ENCODE measurements at regions not wholly inside any gene's neighbourhood (a gene's known extent, or its start where the extent isn't known, plus 50 kb on each side); places are given as distances from the start of the nearest gene placed in this dataset.
"Not testable (repeated sequence)": the region's sequence is repeated elsewhere in the genome, so short reads cannot be mapped to it uniquely, and the experiment has no call there.

DNA sequence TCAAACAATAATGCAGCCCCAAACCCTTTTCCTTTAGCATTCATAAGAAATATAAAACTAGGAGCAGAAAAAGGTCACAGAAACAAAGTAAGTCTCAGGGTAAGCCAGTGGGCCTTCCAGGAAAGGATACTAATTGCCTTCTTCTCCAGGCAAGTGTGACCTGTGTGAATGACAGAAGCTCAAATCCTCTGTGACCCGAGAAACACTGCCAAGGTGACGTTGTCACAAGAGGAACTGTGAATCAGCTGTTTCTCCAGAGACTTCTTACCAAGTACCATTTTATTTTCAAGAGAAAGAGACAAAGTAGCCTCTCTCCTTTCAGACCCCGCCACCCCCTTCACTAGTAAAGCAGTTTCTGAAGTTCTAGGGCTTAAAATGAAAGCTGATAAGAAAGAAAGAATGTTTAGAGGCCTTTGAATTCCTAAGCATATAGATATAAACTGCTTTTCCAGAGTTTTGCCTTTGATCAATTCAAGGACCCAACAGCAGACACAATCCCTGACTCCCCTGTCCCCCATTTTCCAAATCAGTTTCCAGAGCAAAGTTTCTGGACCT lies 155.6 kb downstream of the NUF2 start:
- DNase-seq, result no peak

DNA sequence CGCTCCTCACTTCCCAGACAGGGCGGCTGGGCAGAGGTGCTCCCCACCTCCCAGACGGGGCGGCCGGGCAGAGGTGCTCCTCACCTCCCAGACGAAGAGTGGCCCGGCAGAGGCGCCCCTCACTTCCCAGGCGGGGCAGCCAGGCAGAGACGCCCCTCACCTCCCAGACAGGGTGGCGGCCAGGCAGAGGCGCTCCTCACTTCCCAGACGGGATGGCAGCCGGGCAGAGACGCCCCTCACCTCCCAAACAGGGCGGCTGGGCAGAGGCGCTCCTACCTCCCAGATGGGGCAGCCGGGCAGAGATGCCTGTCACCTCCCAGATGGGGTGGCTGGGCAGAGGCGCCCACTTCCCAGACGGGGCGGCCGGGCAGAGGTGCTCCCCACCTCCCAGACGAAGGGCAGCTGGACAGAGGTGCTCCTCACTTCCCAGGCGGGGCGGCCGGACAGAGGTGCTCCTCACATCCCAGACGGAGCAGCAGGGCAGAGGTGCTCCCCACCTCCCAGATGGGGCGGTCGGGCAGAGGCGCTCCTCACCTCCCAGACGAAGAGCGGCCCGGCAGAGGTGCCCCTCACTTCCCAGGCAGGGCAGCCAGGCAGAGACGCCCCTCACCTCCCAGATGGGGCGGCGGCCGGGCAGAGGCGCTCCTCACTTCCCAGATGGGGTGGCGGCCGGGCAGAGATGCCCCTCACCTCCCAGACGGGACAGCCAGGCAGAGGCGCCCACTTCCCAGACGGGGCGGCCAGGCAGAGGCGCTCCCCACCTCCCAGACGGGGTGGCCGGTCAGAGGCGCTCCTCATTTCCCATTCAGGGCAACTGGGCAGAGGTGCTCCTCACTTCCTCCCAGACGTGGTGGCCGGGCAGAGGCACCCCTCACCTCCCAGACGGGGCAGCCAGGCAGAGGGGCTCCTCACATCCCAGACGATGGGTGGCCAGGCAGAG lies 176.9 kb downstream of the NUF2 start:
- DNase-seq, result not testable (repeated sequence)

DNA sequence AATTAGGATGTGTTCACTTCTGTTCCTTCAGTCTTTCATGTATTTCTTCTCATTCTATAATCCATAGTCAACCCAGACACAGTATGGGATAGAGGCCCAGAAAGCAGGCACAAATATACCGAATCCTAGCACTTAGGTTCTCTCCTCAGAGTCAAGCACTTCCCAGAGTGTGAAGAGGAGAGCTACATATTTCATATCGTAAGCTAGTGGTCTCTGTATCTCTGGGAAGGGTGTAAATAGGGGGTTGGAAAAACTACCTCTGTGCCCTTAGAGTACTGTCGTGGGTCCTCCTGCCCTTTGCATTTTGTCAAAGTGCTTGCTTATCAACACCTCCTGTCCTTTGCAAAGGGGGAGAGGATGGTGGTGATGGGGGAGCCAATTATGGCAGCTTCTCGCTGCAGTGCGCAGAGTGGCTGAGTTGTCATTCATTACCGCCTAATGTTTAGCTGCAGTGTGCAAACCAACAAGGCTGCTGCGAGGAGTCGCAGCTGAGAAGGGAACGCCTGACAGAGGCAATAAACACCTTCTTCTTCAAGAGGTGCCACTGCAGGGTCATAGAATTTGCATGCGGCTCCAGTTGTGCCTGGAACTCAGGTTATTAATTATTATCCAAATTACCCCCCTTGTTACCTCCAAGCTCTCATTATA lies 182.7 kb downstream of the NUF2 start:
- no peak for DNase-seq

DNA sequence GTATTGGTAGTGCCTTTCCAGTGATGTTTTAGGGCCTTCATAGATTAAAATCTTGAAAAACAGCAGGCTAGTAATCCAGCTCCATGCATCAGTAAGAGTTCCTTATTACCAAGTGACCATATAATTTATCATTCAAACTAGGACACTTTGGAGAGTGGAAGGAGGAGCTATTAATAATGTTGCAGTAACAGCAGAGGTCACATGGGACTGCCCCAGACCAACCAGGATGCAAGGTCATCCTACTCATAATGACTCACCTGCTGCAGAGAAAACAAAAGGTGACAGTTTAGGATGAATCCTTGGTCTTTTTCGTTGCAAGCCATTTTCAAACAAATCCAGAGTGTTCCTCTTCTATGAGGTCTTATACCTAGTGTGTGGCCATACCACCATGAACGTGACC lies 187.4 kb downstream of the NUF2 start:
- no peak for DNase-seq

DNA sequence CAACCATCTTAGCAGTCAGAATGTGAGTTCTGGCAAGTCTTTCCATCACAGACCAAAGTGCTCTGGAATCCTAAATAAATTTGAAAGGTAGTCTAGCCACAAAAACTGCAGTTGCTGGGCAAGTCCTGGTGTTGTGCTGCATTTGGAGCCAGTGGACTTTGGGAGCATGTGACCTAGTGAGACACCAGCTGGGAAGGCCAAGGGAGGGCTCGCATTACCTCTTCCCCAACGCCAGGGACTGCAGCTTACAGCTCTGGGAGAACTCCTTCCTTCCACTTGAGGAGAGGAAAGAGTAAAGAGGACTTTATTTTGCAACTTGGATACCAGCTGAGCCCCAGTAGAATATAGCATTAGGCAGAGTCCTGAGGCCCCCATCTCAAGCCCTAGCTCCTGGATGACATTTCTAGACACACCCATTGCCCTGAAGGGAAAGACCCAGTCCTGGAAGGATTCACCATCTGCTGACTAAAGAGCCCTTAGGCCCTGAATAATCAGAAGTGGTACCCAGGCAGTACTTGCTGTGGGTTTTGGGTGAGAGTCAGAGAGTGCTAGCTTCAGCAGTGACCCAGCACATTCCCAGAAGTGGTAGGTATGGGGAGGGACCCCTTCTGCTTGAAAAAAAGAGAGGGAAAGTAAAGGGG lies 190.7 kb downstream of the NUF2 start:
- no peak for DNase-seq

DNA sequence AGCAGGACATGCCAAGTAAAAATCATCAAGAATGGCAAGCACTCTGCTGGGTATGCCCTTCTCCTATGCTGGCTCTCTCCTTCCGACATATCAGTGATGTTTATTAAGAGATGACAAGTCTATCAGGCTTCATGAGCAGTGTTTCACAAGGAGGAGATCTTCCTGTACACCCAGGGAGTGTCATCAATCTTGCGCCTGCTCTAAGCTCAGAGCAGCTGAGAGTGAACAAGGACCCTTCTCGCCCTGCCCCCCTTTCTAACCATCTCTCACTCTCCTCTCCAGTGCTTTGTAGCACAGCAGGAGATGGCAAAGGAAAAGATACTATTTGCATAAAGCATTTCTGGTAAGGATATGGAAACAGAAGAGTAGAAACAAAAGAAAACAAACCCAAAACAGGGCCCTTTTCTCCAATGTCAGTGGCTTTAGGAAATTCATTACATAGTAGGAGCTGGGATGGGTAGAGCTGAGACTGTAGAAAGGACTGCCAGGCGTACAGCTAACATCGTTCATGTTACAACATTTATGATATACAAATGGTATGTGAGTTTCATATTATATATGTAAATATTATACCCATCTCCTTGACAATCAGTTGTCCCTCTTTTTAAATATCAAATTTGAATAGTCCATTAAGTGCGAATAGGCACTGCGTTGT lies 201.7 kb downstream of the NUF2 start:
- DNase-seq, result no peak

DNA sequence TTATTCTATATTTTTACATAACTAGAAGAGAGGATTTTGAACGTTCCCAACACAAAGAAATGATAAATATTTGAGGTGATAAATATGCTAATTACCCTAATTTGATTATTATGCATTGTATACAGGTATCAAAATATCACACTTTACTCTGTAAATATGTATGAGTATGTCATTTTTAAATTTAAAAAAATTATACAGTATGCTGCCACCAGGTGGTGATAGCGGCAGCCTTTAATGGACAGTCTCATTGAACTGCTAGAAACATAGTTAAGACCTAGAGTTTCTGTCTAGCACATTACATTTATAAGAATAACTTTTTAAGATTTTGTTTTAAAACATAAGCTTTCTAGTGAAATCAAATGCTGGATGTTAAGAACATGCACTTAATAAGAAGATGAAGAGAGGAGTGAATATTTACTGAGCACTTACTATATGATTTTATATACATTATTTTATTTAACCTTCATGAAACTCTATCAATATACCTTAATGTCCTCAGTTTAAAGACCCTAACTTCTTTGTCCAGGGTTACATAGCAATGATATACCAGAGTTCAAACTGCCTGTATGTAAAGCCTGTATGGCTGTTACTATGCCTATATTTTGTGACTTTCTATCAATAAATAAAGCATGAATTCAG lies 207.1 kb downstream of the NUF2 start:
- DNase-seq, result peak; percentile 49

DNA sequence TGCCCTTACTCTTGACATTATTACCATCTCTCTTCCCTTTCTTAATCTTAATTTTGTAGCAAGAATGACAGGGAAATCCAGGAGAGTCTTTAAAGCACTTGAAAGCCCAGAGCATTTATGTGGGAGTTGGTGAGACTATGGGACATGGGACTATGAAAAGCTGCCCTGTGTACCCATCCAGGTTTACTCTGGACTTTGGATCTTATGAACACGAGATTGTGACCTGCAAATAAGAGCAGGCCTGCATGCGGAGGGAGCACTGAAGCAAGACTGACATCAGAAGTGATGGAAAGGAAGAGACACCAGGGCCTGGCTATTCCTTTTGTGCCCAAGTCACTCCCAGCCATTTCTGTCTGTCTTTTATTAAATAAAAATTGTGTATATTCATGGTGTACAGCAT lies 209.6 kb downstream of the NUF2 start:
- DNase-seq, result no peak

DNA sequence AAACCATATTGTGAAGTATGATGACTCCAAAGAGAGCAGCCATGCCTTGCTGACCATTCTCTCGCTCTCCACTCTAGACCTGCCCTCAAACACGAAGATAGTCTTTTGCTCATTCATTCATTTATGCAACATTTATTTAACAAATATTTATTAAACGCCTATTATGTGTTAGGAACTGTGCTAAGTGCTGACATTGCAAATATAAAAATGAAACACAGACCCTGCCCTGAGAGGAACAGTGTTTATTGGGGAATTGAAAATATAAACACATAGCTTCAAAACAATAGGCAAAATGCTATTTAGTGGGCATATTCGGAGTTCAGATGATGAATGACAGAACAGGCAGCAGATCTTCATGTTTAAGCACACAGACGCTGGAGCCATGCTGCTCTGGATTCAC lies 213.6 kb downstream of the NUF2 start:
- no peak for DNase-seq

DNA sequence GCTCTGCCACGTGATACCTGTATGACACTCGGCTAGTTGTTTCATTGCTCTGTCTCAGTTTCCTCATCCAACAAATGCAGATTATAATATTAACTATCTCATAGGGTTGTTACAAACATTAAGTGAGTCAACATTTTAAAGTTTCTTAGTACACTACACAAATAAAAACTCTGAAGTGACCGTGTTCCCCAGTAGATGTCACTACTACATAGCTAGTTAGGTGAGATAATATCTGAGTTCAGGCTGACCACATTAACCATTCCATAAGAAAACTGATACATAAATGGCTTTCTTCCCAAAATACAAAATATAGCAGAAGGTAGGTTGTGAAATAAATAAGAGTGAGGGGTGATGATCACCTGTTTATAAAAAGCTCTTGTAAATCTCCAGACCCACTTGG lies 214.1 kb downstream of the NUF2 start:
- peak; percentile 9 for DNase-seq

DNA sequence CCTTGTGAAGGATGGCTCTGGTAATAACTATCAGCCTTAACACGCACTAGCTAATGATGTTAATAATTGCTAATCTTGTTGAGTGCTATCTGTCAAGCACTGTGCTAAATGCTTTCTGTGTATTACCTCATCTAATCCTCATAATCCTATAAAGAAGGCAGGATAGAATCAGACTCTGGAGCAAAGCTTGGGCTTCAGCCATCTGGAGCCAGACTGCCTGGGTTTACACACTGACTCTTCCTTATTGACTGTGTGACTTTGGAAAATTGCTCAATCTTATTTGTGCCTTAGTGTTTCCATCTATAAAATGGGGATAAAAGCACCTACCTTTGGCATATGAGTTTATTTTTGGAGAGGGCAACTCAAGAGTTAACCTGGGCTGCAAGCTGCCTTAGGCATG lies 216.1 kb downstream of the NUF2 start:
- no peak for DNase-seq

DNA sequence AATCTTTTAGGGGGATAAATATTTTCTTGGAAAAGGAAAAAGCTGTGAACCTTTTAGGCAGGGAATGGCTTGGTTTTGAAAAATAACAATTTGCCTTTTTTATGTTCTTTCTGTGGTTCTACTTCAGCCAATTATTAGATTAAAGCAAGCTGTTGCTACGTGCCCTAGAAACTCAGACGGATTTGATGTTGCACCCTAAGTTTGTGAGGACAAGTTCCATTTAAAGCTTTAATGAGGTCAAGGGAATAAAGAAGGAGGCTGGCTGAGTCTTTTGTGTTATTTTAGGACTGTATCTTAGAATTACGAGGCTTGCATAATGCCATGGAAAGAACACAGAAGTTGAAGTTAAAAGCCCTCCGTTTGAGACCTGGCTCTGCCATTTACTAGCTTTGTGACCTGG lies 216.9 kb downstream of the NUF2 start:
- DNase-seq, result no peak

DNA sequence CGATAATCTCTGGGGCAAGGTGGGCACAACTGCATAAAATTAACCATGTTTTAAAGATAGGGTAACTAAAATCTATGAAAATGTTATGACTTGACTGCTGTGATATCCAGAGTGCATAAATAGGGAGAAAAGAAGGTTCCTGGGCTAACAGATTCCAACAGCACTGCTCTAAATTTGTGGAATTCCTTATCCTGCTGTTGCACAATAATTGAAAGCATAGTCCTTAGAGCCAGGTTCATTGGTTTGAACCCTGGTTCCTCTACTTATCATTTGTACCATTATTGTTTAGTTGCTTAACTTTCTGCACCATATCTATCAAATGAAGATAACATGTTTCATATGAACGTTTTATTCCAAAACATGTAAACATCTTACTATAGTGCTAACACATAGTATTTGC lies 219.0 kb downstream of the NUF2 start:
- DNase-seq, result no peak

DNA sequence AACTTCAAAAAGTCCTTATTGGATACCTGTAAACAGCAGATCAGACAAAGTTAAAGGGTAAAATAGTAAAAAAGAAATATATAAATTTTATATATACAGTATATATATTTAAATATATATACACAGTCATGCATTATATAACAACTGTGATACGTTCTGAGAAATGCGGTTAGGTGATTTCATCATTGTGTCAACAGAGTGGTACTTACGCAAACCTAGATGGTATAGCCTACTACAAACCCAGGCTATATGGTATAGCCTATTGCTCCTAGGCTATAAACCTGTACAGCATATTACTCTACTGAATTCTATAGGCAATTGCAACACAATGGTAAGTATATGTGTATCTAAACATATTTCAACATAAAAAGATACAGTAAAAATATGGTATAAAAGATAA lies 222.7 kb downstream of the NUF2 start:
- no peak for DNase-seq

DNA sequence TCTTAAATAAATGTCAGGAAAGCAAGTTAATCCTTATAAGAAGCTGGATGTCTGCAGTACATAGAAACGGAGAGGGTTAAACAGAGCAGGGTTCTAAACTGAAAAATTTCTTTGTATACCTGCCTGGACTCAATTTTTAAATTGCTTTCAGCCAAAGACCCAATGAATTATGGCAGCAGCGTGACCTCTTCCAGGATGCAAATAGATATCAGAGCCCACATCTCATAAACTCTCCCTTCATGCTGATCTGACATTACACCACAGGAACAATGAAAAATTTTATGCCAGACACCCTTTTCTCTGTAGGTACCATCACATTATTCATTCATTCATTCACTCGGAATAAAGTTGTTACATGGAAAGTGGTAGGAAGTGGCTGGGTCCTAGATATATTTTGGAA lies 236.4 kb downstream of the NUF2 start:
- DNase-seq, result no peak

DNA sequence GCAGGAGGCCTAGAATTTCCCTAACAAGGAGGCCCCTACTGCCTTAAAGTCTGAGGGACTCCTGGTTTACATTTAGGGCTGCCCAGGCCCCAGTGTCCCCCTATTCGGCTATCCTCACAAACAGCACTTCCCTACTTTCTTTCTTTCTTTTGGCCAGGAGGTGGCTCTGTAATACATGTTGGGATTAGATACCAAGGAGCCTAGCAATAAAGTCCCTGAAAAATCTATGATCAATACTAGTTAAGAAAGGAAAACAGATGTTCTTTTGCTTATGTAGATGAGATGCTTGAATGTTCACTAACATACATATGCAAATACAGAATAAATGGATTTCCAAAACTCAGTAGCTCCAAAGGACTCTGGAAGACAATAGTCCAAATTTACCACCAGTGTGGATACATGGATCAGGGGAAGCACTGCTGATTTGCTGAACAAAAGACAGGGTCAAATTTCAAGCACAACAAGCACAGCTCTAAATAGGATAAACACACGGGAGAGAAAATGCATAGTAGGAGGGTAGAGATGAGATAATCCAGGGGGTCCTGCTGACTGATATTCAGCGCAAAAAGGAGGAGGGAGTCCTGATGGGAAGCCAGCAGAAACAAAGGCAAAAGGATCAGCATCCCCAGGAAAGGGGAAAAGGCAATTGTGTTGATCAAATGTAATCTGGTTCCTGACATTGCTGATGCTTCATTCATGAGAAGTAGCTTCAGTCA lies 240.0 kb downstream of the NUF2 start:
- DNase-seq, result no peak

DNA sequence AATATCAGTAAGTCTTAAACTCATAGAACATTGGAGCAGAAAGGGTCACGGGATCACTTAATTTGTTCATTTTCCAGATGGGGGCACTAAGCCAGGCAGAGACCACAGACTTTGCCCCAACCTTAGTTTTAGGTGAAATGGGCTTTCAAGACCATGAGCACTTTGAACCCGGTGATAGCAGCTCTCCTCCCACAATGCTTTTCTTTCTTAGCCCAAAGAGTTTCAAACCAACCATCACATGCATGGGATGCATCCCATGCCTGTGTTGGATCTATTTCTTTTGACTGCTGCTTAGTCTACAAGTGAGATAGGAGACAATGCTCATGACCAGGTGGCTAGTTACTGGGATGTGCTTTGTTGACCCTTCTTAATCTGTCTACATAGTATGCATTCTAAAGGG lies 240.6 kb downstream of the NUF2 start:
- DNase-seq, result no peak

DNA sequence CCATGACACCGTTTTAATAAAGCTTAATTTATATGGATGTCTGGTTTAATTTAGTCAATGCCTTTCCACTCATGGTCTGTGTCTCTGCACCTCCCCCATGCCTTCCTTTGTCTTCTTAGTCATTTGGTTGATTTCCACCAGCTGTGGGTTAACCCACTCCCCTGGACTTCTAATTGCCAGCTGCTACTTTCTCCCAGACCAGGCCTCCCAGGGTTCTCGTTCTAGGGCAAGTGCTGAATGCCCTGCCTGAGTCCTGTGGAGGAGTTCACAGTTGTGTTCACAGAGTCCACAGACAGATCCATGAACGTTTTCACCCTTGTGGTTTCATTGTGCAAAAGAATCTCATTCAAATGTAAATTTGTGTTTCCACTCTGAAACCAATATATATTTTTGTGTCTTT lies 243.4 kb downstream of the NUF2 start:
- DNase-seq, result no peak

DNA sequence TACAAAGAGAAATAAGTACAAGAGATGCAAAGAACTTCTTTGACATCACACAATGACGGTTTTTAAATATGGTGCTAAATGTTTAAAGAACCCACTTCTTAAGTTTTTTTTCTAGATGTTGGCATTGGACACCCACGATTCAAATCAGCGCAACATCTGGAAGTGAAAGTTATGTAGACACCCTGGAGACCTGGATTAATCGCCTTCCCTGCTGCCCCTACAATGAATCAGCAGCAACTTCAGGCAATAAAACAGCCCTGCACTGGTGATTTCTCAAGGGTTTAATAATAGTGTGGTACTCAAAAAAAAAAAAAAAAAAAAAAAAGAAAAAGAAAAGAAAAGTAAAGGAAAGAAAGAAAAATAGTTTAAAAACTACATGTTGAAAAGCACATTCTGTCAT lies 248.3 kb downstream of the NUF2 start:
- DNase-seq, result no peak

DNA sequence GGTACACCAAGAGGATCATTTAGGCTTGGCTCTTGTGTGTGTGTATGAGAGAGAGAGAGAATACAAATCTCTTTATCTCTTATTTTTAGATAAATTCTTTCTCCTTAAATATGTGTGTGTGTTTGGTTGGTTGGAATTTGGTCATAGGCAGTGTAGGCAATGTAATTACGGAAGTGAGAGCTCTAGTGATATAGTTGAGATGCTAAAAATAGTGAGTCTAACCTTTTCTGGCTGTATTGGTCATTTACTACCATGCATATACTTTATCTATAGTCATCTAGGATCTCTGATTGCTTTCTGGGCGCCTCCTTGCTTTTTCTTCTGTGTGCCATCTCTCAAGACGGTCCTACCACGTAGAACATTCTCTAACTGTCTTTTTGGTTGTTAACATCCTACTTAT lies 250.2 kb downstream of the NUF2 start:
- DNase-seq, result no peak

DNA sequence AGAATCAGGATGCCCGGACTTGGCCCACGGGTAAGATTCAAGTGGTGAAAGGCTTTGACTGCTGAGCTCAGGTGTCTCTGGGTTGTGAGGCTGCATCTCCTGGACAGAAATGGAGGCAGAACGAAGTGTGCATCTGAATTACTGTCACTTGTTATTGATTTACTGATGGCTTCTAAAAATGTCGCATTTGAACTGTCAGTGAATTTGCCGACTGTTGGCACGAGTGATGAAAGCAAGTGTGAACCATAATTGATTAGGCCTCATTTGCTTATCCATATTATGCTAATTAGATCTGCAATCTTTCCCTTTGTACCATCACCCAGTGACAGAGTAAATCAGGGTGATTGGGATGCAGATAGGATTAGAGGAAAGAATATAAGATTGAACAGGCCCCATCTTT lies 252.4 kb downstream of the NUF2 start:
- no peak for DNase-seq

DNA sequence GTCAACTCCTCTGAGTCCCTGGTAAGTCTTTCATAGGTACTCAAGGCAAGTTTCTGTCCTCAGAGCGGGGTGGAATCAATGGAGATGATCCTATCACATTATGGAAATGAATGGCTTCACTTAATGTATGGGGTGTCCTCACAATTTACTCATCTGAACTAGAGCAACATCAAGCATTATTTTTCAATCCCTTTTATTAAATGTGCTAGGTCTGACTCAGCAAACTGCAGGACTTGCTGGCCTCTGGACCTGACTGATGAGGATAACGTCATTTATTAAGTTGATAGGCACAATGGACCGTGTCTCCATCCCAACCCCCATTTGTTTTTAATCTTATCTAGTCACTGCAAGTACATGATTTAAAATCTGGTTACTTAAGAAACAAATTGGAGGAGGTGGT lies 259.2 kb downstream of the NUF2 start:
- DNase-seq, result no peak
